MCF 10A (cell line): ENCODE measurements at regions not wholly inside any gene's neighbourhood (a gene's known extent, or its start where the extent isn't known, plus 50 kb on each side); places are given as distances from the start of the nearest gene placed in this dataset.

Experiments used
- BruUV-seq: library from RNA; stranded (reverse); fragments of 400-500 nt; replicated peaks from 2 replicates; lab custom pipeline; 2021; lab: Mats Ljungman, UMichigan
- CTCF ChIA-PET: fragments of 300-600 bp; sonication (Branson Sonifier 250); formaldehyde crosslinking; extraction: SDS; loops from one replicate; lab custom pipeline; 2021; ENCODE audit warnings: antibody characterized with exemption, inconsistent platforms; lab: Yijun Ruan, JAX
- POLR2A ChIA-PET: fragments of 300-600, 350-650 bp; sonication (Branson Sonifier 250); formaldehyde crosslinking; extraction: SDS; loops from one replicate; lab custom pipeline; 2020; ENCODE audit warnings: antibody characterized with exemption, inconsistent platforms; lab: Yijun Ruan, JAX
- DNase-seq: peaks from one replicate; pipeline ENCODE4 v3.0.0-alpha.2; 2018; ENCODE audit not compliant: unreplicated experiment
- H3K27ac Mint-ChIP-seq: one replicate; pipeline ENCODE4 v1.8.0; 2022; ENCODE audit warnings: mild to moderate bottlenecking, low read depth, mixed read lengths; ENCODE audit not compliant: unreplicated experiment
- H3K27me3 Mint-ChIP-seq: one replicate; pipeline ENCODE4 v1.8.0; 2022; ENCODE audit warnings: mixed read lengths; ENCODE audit not compliant: insufficient read depth, unreplicated experiment
- H3K36me3 Mint-ChIP-seq: one replicate; pipeline ENCODE4 v1.8.0; 2022; ENCODE audit warnings: mild to moderate bottlenecking, moderate library complexity, mixed read lengths; ENCODE audit not compliant: insufficient read depth, unreplicated experiment
- H3K4me1 Mint-ChIP-seq: one replicate; pipeline ENCODE4 v1.8.0; 2022; ENCODE audit warnings: mixed read lengths; ENCODE audit not compliant: insufficient read depth, unreplicated experiment
- H3K4me3 Mint-ChIP-seq: one replicate; pipeline ENCODE4 v1.8.0; 2022; ENCODE audit warnings: mild to moderate bottlenecking, moderate library complexity, mixed read lengths; ENCODE audit not compliant: unreplicated experiment
- H3K9me3 Mint-ChIP-seq: one replicate; pipeline ENCODE4 v1.8.0; 2022; ENCODE audit warnings: mixed read lengths; ENCODE audit not compliant: unreplicated experiment
- CTCF ChIP-seq: fragments of 200-600 bp; IDR thresholded peaks from one replicate; pipeline ENCODE4 v1.8.0; 2022; ENCODE audit warnings: antibody characterized with exemption, mild to moderate bottlenecking; ENCODE audit not compliant: unreplicated experiment
- intact Hi-C: fragments of 100-400 bp; cut with micrococcal nuclease; formaldehyde crosslinking; loops from 2 replicates; pipeline ENCODE4 v1.14.1; 2022

- no TSS peak for BruUV-seq
- H3K36me3 Mint-ChIP-seq: no peaks in the 10 kb centered on the region
- no peaks in the 10 kb centered on the region for H3K9me3 Mint-ChIP-seq
- no peak overlapping the region for H3K4me3 Mint-ChIP-seq
- no peaks in the 10 kb centered on the region for H3K27me3 Mint-ChIP-seq
- no peak overlapping the region for H3K27ac Mint-ChIP-seq
- no peak for TF ChIP-seq CTCF
- intact Hi-C loops: no loop called here
- ChIA-PET CTCF (interaction anchor here (0.6 kb wide), 1 partner anchor 1152 kb away, joined by 3 read pairs; no protein-coding TSS in a partner anchor), POLR2A (interaction anchor here (1.1 to 1.2 kb wide), 2 partner anchors 17 to 33 kb away, joined by 3 read pairs; no protein-coding TSS in a partner anchor)
- no peak for DNase-seq
- H3K4me1 Mint-ChIP-seq: peaks cover 21% of the 10 kb centered on the region
Measured at GRCh38 chr3:187875863-187876262, 130.6 kb upstream of the BCL6 start.

GRCh38 chr3:187878772-187879518 is 133.7 kb upstream of the BCL6 start:
- Mint-ChIP-seq H3K9me3 (no peaks in the 10 kb centered on the region), H3K4me3 (peak overlapping the region; percentile 49), H3K4me1 (peaks cover 23% of the 10 kb centered on the region), H3K27me3 (no peaks in the 10 kb centered on the region), H3K36me3 (no peaks in the 10 kb centered on the region), H3K27ac (peak overlapping the region; percentile 29)
- BruUV-seq: no TSS peak
- ChIA-PET POLR2A (interaction anchor here (0.6 to 3.7 kb wide), 10 partner anchors 26 to 1754 kb away, joined by 3 to 17 read pairs (median 6); partner anchors contain the start of gene BCL6), CTCF (interaction anchor here (0.8 to 0.9 kb wide), 2 partner anchors 9 to 20 kb away, joined by 3 to 5 read pairs; no protein-coding TSS in a partner anchor)
- DNase-seq: peak; percentile 28
- intact Hi-C loops: no loop called here
- TF ChIP-seq CTCF: no peak

GRCh38 chr3:187880441-187880840 is 135.2 kb upstream of the BCL6 start:
- intact Hi-C loops: no loop called here
- no peaks in the 10 kb centered on the region for H3K27me3 Mint-ChIP-seq
- no TSS peak for BruUV-seq
- ChIA-PET CTCF (no interaction called here), POLR2A (interaction anchor here (2.1 to 3.7 kb wide), 3 partner anchors 33 to 134 kb away, joined by 6 to 17 read pairs (median 14); partner anchors contain the start of gene BCL6)
- no peaks in the 10 kb centered on the region for H3K9me3 Mint-ChIP-seq
- H3K27ac Mint-ChIP-seq: no peak overlapping the region
- no peak for TF ChIP-seq CTCF
- peak; percentile 16 for DNase-seq
- H3K4me3 Mint-ChIP-seq: no peak overlapping the region
- H3K36me3 Mint-ChIP-seq: no peaks in the 10 kb centered on the region
- H3K4me1 Mint-ChIP-seq: peaks cover 23% of the 10 kb centered on the region

GRCh38 chr3:187880851-187881250 is 135.6 kb upstream of the BCL6 start:
- CTCF ChIA-PET: no interaction called here
- BruUV-seq: no TSS peak
- H3K9me3 Mint-ChIP-seq: no peaks in the 10 kb centered on the region
- DNase-seq: no peak
- H3K4me3 Mint-ChIP-seq: no peak overlapping the region
- intact Hi-C loops: no loop called here
- H3K27ac Mint-ChIP-seq: no peak overlapping the region
- POLR2A ChIA-PET: interaction anchor here (2.1 to 3.7 kb wide), 3 partner anchors 33 to 134 kb away, joined by 6 to 17 read pairs (median 14); partner anchors contain the start of gene BCL6
- H3K4me1 Mint-ChIP-seq: peaks cover 23% of the 10 kb centered on the region
- no peaks in the 10 kb centered on the region for H3K27me3 Mint-ChIP-seq
- H3K36me3 Mint-ChIP-seq: no peaks in the 10 kb centered on the region
- TF ChIP-seq CTCF: no peak
